ENCODE measurements at regions not wholly inside any gene's neighbourhood (a gene's known extent, or its start where the extent isn't known, plus 50 kb on each side); places are given as distances from the start of the nearest gene placed in this dataset.
A peak's percentile ranks its signal among the peaks of the same experiment; 100 is the strongest.

- DNase-seq (ENCODE audit: extremely low spot score, insufficient read length, low read depth), result no peak
- no peak for FAIRE-seq
Observed at GRCh38 chr3:106194726-106195125, 325.9 kb upstream of the CBLB start.

GRCh38 chr3:106197532-106198194 is 328.9 kb upstream of the CBLB start:
- no peak for FAIRE-seq
- no peak for DNase-seq (ENCODE audit: extremely low spot score, insufficient read length, low read depth)

GRCh38 chr3:106204160-106204868 is 335.5 kb upstream of the CBLB start:
- FAIRE-seq (no peak), DNase-seq (ENCODE audit: extremely low spot score, insufficient read length, low read depth) (no peak)

DNA sequence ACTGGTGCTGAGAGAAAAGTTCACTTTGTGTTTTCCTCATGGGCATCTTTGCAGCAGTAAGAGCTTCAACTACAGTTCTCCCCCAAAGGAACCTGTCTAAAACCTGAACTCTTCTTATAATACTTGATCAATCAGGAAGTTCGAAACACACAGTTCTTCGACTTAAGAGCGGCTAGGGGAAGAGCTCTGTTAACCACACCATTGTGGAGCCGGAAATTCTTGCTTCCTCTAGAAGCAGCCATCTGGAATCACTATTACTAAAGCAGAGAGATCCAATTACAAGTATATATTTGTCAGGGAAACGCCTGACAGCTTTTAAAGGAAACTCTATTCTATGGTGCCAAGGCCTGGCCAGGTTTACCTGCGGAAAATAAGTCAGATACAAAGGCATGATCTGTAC is 337.3 kb upstream of the CBLB start:
- DNase-seq (ENCODE audit: extremely low spot score, insufficient read length, low read depth) (peak; percentile 8), FAIRE-seq (peak; percentile 84)

DNA sequence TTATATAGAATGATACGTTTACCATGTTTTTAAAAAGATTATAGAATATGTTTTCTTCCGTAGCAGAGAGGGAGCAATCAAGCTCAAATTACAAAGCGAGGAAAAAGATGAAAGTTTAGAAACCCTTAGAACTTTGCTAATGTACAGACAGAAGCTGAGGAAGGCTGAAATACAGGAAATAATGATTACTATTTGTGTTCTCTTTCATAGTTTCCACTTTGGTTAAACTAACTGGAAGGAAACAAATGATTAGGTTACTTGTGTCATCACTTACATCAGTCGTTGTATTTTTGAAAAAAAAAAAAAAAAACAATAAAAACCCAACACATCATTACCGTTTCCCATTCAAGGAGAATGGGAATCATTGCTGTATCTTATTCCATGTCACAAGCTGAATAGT is 337.8 kb upstream of the CBLB start:
- FAIRE-seq (peak; percentile 63), DNase-seq (ENCODE audit: extremely low spot score, insufficient read length, low read depth) (no peak)

- FAIRE-seq, result no peak
- DNase-seq (ENCODE audit: extremely low spot score, insufficient read length, low read depth), result no peak
Observed at GRCh38 chr3:106208251-106208650, 339.4 kb upstream of the CBLB start.

DNA sequence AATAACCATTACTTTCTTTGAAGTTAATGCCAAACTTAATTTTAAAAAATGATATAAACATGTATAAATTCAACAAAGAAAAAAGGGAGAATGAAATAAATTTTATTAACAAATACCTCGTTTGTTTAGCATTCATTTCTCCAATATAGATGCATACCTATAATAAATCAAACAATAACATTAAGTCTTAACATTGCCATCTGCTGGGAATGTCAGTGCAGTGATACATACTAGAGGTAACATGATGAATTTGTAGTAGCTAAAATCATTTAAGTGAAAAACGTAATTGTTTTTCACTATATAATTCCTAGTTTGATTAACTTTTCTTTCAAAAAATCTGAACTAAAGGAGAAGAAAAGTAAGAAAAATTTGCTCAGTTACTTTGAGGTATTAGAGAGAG is 340.2 kb upstream of the CBLB start:
- no peak for DNase-seq (ENCODE audit: extremely low spot score, insufficient read length, low read depth)
- no peak for FAIRE-seq

DNA sequence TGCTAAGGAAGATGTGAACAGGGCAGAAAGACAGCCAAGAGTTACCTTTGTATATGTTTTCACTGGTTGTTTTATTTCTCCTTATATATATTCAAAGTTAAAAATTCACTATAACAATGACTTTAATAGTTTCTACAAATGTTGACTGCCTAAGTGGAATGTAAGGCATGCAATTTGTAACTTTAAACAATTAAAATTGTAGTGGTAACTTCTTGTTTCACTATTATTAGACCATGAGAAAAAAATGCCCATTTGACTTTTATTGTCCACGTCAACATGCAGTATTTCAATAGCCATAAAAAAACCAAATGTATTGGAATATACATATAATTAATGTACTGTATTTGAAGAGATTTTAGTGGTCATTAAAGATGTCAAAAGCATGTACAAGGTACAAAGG is 340.7 kb upstream of the CBLB start:
- DNase-seq (ENCODE audit: extremely low spot score, insufficient read length, low read depth) (no peak), FAIRE-seq (no peak)

- no peak for FAIRE-seq
- no peak for DNase-seq (ENCODE audit: extremely low spot score, insufficient read length, low read depth)
Observed at GRCh38 chr3:106210923-106211322, 342.1 kb upstream of the CBLB start.

- DNase-seq (ENCODE audit: extremely low spot score, insufficient read length, low read depth), result no peak
- FAIRE-seq, result no peak
Observed at GRCh38 chr3:106212665-106213222, 343.9 kb upstream of the CBLB start.

DNA sequence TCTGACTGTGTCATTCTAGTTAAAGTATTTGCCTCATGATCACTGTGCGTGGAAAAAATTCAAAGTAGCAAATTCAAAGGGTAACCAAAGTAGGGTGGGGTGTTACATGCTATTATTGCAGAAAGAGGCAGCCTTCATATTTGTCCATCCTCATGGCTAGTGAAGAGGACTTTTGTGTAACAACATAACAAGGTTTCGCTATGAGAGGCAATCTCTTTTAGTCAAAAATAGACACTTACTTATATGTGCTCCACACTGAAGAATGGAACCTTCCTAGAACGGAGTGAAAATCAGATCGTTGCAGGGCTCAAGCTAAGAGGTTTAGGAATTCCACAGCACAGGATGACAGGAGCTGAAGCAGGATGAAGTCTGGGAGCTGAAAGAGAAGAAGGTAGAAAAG is 345.1 kb upstream of the CBLB start:
- FAIRE-seq (no peak), DNase-seq (ENCODE audit: extremely low spot score, insufficient read length, low read depth) (no peak)

DNA sequence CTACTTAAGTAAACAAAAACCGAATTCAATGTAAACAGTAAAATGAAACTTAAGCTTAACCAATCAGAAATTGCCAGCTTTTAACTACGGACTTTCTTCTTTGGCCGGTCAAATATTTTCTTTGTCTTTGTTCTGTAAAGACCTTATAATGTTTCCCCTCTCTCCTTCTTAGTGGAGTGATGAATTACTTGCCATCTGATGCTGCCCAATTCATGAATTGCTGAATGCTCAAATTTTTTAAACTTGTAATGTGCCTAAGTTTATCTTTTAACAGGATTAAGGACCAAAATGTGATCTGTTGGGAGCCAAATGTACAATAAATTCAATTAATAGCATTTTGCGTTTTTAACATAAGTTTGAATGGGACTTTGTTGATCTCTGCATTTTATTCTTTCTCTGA is 345.8 kb upstream of the CBLB start:
- DNase-seq (ENCODE audit: extremely low spot score, insufficient read length, low read depth) (no peak), FAIRE-seq (no peak)

DNA sequence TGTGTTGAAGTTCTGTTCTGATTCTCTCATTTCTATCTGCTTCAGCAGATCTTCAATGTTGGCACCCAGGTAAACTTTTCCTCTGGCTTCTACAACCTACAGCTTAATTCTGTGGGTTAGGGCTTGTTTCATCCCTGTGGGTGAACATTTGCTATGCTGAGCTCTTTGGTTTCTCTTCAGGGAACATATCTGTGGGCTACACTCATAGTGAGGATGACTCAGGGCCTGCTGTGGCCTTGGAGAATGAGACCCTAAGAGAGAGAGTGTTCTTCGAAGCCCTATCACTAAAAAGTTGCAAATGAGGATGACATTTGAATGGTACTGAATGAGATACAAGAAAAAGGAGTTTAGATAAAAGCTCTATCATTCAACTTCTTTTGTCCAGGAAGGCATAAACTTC is 346.2 kb upstream of the CBLB start:
- no peak for DNase-seq (ENCODE audit: extremely low spot score, insufficient read length, low read depth)
- FAIRE-seq, result no peak

DNA sequence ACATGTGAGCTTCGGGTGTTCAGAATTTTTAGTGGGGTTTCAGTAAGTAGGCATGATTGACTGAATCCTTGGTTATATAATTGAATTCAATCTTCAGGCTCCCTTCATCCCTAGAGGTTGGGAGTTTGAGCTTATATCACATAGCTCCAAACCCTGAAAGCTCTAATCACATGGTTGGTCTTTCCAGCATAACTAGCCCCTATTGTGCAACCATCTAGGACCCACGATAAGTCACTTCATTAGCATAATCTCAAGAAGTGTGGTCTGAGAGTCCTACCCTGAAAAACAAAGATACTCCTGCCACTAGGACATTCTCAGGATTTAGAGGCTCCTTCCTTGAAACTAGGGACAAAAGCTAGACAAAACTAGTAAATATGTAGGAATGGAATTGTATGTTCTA is 348.9 kb upstream of the CBLB start:
- no peak for FAIRE-seq
- DNase-seq (ENCODE audit: extremely low spot score, insufficient read length, low read depth), result no peak

DNA sequence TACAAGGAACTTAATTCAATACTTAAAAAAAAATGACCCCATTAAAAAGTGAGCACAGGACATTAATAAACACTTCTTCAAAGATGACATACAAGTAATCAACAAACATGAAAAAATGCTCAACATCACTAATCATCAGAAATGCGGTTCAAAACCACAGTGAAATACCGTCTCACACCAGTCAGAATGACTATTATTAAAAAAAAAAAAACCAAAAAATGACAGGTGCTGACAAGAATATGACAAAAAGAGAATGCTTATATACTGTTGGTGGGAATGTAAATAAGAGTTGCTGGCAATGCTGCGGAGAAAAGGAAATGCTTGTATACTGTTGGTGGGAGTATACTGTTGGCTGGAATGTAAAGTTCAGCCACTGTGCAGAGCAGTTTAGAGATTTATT is 358.3 kb upstream of the CBLB start:
- FAIRE-seq, result no peak
- no peak for DNase-seq (ENCODE audit: extremely low spot score, insufficient read length, low read depth)

DNA sequence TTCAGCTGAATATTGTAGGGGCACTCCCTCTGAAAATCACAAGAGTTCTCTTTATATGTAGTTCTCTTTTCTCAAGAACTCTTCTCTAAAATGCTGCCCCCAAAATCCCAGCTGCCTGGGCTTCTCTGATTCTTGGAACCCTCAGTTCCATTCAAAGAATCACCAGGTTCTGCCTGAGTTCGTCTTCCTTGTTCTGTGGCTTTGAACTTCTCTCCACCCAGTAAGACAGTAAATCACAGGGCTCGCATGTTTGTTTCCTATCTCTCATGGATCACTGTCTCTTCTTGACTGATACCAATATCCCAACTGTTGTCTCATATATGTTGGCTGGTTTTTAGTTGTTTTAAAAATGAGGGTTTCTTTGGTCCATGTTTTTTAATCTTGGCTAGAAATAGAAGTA is 359.5 kb upstream of the CBLB start:
- DNase-seq (ENCODE audit: extremely low spot score, insufficient read length, low read depth) (no peak), FAIRE-seq (no peak)

GRCh38 chr3:106229495-106230278 is 360.9 kb upstream of the CBLB start:
- FAIRE-seq (no peak), DNase-seq (ENCODE audit: extremely low spot score, insufficient read length, low read depth) (no peak)

DNA sequence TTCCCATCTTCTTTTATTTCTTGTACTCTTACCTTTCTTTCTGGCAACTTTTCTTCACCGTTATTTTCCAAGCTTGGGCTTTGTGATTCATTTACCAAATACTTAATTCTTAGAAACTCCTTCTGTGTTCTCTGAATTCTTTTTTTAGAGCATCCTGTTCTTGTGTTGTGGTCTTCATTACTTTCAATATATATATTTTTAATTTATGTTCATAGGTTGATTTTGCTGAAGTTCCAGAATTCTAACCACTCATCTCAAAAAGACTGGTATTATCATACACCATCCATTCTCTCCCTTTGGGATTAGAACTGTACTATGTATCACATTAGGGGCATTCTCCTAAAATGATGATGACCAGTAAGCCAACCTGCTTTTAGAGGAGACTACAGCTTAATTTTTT is 362.3 kb upstream of the CBLB start:
- no peak for FAIRE-seq
- no peak for DNase-seq (ENCODE audit: extremely low spot score, insufficient read length, low read depth)

DNA sequence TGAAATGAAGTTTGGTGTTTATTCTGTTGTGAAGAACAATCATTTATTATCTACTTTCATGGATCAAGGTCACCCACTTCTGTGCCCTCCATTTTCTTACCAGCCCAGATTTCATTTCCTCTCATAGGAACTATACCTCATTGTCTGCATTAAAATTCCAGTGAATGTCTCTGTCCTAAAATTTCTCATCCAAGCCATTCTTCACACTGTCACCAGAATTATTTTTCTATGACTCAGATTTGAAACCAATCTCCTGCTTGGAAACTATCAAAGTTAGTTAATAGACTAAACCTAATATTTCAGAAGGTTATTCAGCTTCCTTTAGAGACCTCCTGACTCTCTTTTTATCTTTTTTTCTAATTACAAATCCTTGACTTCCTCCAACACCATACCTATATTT is 364.1 kb upstream of the CBLB start:
- FAIRE-seq, result no peak
- no peak for DNase-seq (ENCODE audit: extremely low spot score, insufficient read length, low read depth)

GRCh38 chr3:106239195-106239697 is 370.4 kb upstream of the CBLB start:
- FAIRE-seq, result no peak
- no peak for DNase-seq (ENCODE audit: extremely low spot score, insufficient read length, low read depth)

DNA sequence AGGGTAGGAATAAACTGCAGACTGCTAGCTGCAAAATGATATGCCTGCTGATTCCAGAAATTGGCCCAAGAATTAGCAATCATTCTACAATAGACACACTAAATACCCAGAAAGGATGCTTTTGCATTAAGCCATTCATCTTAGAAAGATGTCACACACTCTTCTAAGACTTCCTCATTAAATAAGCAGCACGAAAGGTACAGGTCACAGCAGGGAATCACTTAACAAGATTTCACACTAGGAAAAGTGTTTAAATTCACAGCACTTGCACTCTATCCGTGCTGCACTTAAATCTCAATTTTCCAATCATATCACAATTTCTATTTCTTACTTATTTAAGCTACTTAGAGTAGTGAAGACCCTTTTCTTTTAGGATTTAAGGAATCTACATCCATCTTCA is 372.8 kb upstream of the CBLB start:
- no peak for DNase-seq (ENCODE audit: extremely low spot score, insufficient read length, low read depth)

More for the DNA sequence above, 372.8 kb upstream of the CBLB start:
- no peak for FAIRE-seq
